ENCODE measurements at regions not wholly inside any gene's neighbourhood (a gene's known extent, or its start where the extent isn't known, plus 50 kb on each side); places are given as distances from the start of the nearest gene placed in this dataset.

DNA sequence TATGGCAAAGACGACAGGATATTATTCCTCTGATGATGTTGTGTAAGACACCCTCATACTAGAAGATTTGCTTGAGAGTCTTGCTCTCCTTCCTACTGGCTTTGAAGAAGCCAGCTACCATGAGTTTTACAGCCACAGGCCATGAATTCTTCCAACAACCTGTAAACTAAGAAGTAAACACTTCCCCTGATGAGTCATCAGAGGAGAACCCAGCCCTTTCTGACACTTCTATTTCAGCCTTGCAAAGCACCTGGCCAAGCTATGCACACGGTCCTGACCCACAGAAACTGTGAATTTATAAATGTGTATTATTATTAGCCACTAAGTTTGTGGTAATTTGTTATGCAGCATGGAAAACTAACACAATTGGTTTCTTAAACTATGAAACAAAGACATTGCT lies 288.8 kb upstream of the ADAMTSL1 start:
- Histone ChIP-seq H3K4me1 (no peaks in the 10 kb centered on the region), H3K36me3 (no peaks in the 10 kb centered on the region), H3K27me3 (no peaks in the 10 kb centered on the region), H3K4me3 (no peak overlapping the region), H3K27ac (no peak overlapping the region), H3K9me3 (no peaks in the 10 kb centered on the region)
- DNase-seq = no peak
- TF ChIP-seq, protein P1, sequence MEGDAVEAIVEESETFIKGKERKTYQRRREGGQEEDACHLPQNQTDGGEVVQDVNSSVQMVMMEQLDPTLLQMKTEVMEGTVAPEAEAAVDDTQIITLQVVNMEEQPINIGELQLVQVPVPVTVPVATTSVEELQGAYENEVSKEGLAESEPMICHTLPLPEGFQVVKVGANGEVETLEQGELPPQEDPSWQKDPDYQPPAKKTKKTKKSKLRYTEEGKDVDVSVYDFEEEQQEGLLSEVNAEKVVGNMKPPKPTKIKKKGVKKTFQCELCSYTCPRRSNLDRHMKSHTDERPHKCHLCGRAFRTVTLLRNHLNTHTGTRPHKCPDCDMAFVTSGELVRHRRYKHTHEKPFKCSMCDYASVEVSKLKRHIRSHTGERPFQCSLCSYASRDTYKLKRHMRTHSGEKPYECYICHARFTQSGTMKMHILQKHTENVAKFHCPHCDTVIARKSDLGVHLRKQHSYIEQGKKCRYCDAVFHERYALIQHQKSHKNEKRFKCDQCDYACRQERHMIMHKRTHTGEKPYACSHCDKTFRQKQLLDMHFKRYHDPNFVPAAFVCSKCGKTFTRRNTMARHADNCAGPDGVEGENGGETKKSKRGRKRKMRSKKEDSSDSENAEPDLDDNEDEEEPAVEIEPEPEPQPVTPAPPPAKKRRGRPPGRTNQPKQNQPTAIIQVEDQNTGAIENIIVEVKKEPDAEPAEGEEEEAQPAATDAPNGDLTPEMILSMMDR (IDR thresholded peaks at IDR 0.05 in 4 of 5, conservative IDR thresholded peaks at IDR 0.05 in 1 of 5) = no peak
- no peak for TF ChIP-seq POLR2A (IDR thresholded peaks at IDR 0.05)
- intact Hi-C loops (cut with DNase I; ENCODE audit: low total_unique reads) = no loop called here
- in situ Hi-C loops (cut with MboI; ENCODE audit: low sequenced_read_pairs in 4 of 4) = no loop called here
- no peak for ATAC-seq

DNA sequence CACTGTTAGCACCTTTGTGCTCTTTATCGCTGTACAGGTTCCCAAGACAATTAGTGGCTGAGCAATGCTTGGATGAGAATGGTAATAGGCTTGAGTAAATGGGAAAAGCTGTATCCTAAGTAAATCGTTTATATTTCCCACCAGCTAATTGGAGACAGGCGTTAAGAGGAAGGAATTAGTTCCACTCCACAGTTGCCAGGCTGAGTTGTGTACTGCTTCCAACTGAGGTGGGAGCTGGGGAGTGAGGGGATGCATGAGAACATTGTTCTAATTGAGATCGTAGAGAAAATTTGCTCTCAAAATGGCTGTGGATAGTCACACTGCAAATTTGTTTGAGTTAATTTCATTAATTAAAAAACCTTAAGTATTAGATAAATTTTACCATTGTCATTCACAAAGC lies 285.0 kb upstream of the ADAMTSL1 start:
- Histone ChIP-seq H3K27me3 (no peaks in the 10 kb centered on the region), H3K9me3 (no peaks in the 10 kb centered on the region), H3K4me1 (no peaks in the 10 kb centered on the region), H3K36me3 (no peaks in the 10 kb centered on the region), H3K27ac (no peak overlapping the region), H3K4me3 (no peak overlapping the region)
- no peak for TF ChIP-seq POLR2A (IDR thresholded peaks at IDR 0.05)
- TF ChIP-seq, protein P1 (IDR thresholded peaks at IDR 0.05 in 4 of 5, conservative IDR thresholded peaks at IDR 0.05 in 1 of 5) = no peak
- ATAC-seq (no peak), DNase-seq (no peak)
- in situ Hi-C loops (cut with MboI; ENCODE audit: low sequenced_read_pairs in 4 of 4) (no loop called here), intact Hi-C loops (cut with DNase I; ENCODE audit: low total_unique reads) (no loop called here)

DNA sequence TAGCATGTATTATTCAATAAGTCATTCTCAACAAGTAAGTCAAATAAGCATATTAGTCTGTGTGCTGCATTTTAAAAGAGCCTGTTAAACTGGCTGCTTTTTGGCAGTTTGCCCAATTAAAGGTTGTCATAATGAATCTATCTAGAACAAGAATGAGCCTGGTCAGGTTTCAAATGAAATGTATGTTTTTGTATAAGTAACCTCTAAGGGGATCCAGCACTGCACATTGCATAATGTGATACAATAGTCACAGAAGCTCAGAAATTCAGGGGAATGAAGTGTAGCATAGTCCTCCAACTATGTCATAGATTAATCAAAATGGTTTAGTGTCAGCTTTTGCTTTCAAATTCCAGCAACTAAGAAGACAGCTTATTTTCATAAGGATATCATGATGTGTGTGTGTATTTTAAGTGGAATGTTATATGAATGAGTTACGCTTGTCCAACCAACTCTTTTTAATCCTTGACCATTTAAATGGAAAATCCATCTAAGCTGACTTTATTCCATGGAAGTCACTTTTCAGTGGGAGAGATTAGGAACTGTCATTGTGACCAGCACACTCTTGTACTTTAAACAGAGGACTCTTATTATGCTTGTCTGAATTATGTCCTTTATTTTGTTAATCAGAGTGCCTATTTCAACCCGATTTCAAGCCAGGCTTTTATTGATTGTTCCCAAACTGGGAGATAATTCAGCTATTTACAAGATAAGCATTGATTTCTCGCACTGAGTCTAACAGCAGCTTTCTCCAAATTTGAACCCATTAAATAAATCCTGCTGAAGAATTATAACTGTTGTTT lies 283.9 kb upstream of the ADAMTSL1 start:
- H3K4me3 ChIP-seq = no peak overlapping the region
- H3K4me1 ChIP-seq = no peaks in the 10 kb centered on the region
- intact Hi-C loops (cut with DNase I; ENCODE audit: low total_unique reads) (no loop called here), in situ Hi-C loops (cut with MboI; ENCODE audit: low sequenced_read_pairs in 4 of 4) (no loop called here)
- H3K9me3 ChIP-seq = no peaks in the 10 kb centered on the region
- no peak overlapping the region for H3K27ac ChIP-seq
- ATAC-seq (no peak), DNase-seq (no peak)
- H3K36me3 ChIP-seq = no peaks in the 10 kb centered on the region
- TF ChIP-seq POLR2A (IDR thresholded peaks at IDR 0.05) = no peak
- TF ChIP-seq, protein P1 (IDR thresholded peaks at IDR 0.05 in 4 of 5, conservative IDR thresholded peaks at IDR 0.05 in 1 of 5) = no peak
- no peaks in the 10 kb centered on the region for H3K27me3 ChIP-seq

GRCh38 chr9:18190671-18191374 lies 283.1 kb upstream of the ADAMTSL1 start:
- Histone ChIP-seq H3K36me3 (no peaks in the 10 kb centered on the region), H3K27ac (no peak overlapping the region), H3K4me3 (no peak overlapping the region), H3K9me3 (no peaks in the 10 kb centered on the region), H3K4me1 (no peaks in the 10 kb centered on the region), H3K27me3 (no peaks in the 10 kb centered on the region)
- TF ChIP-seq POLR2A (IDR thresholded peaks at IDR 0.05) = no peak
- TF ChIP-seq, protein P1 (IDR thresholded peaks at IDR 0.05 in 4 of 5, conservative IDR thresholded peaks at IDR 0.05 in 1 of 5) = no peak
- ATAC-seq = no peak
- no peak for DNase-seq
- intact Hi-C loops (cut with DNase I; ENCODE audit: low total_unique reads) = no loop called here
- in situ Hi-C loops (cut with MboI; ENCODE audit: low sequenced_read_pairs in 4 of 4) = no loop called here
